ENCODE measurements at regions not wholly inside any gene's neighbourhood (a gene's known extent, or its start where the extent isn't known, plus 50 kb on each side); places are given as distances from the start of the nearest gene placed in this dataset.
A peak's percentile ranks its signal among the peaks of the same experiment; 100 is the strongest.

DNA sequence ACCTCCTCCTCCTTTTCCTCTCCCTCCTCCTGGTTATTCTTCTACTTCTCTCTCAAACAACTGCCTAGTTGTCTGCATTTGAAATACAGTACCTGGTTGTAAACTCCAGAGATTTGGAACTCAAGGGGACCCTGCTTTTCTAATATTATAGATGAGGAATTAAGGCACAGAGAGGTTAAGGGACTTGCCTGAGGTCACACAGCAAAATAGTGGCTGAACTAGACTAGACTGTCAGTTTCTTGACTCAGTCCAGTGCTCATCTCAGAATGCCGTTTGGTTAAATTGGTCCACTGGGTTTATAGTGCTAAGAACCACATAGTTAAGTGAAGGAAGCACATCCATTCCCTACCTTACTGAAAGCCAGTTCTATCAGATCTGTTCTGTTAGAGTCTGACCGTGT is 105.9 kb upstream of the VASH1 start:
- no peak for DNase-seq (ENCODE audit: low read depth)
- H3K4me3 ChIP-seq (ENCODE audit: low read depth, low read length), result no peak overlapping the region

DNA sequence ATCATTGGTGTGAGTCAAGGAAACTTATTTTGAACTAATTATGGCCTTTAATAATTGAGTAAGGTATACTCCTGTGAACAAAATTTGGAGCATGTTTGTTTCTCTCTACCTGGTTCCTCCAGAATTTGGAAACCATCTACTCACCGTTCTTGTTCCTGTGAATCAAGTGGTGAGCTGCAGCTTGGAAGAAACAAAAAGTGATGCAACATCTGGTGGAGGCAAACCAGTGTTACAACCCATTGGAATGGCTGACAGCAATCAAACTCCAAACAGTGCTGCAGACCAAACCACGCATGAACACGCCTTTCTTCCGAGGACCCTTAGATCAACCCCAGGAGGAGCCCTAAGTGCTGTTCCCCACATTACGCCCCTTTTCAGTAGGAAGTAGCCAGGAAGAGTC is 104.7 kb upstream of the VASH1 start:
- no peak for DNase-seq (ENCODE audit: low read depth)
- H3K4me3 ChIP-seq (ENCODE audit: low read depth, low read length), result no peak overlapping the region

DNA sequence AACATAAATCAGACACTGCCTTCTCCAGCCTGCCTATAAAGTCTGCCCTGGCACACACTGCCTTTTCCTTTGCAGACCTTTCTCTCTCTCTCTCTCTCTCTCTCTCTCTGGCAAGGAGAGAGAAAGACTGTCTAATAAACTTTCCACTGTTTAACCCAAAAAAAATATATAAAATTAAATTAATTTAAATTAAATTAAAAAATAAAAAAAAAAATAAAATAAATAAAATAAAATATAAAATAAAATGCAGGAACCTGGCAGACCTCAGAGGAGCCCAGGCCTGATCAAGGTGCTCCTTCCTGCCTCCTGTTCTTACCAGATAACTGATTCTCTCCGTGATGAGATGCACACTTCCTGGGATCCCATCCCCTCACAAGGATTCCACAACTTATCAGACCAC is 103.9 kb upstream of the VASH1 start:
- DNase-seq (ENCODE audit: low read depth), result no peak
- no peak overlapping the region for H3K4me3 ChIP-seq (ENCODE audit: low read depth, low read length)

DNA sequence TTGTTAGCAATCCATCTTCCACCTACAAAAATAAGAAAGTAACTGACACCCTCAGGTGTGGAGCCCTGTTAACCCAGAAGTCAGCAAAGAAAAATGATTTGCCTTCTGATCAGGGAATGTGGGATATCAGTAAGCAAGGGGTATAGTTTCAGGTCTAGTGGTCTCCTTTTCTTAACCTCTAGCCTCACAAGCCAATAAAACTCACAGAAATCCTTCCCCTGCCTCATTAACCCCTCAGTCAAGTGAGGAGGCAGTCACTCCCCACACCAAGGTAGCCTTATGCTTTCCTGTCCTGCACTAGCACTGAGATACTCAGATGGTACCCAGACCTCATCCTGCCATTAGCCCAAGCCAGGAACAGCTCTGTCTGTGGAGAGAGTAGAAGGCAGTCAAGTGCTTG is 103.4 kb upstream of the VASH1 start:
- H3K4me3 ChIP-seq (ENCODE audit: low read depth, low read length), result no peak overlapping the region
- no peak for DNase-seq (ENCODE audit: low read depth)

DNA sequence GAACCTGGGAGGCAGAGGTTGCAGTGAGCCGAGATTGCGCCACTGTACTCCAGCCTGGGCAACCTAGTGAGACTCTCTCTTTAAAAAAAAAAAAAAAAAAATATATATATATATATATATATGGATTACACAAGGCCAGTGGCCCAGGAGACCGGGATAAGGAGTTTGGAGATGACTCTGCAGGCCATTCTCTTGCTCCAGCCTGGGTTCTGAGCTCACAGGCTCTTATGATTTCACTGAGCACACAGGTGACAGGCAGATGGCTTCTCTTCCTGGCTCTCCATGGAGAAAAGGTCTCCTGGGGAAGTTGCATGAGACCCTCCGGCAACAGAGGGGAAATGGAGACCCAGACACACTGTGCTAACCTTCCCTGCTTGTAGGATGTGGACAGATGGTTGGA is 98.7 kb upstream of the VASH1 start:
- no peak for DNase-seq (ENCODE audit: low read depth)
- no peak overlapping the region for H3K4me3 ChIP-seq (ENCODE audit: low read depth, low read length)

DNA sequence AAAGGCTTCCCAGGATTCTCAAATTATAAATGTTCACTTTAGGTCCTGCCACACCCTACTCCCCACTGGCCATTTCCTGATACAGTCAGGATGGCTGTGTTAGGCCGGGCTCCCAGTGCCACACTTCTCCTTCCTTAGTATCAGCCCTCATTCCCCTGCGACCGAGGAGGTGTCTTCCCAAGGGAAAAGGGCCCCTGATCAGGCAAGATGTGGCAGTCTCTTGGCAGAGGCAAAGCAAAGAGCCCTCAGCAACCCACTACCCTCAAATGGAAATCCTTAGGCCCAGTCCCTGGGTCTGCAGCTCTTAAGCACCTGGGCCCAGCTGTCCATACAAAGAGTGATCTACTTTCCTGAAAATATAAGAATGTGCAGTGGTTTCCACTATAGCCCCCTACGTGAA is 96.5 kb upstream of the VASH1 start:
- H3K4me3 ChIP-seq (ENCODE audit: low read depth, low read length), result no peak overlapping the region
- no peak for DNase-seq (ENCODE audit: low read depth)

DNA sequence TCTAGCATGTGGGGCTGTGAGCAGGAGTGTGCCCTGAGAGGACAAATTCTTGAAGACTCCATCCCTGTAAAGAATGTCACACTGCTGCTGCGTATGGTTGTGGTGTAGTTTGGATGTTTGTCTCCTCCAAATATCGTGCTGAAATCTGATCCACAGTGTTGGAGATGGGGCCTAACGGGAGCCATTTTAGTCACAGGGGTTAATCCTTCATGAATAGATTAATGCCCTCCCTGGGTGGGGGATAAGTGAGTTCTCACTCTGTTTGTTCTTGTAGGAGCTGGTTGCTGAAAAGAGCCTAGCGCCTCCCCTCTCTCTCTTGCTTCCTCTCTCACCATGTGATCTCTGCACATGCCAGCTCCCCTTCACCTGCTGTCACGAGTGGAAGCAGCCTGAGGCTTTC is 94.5 kb upstream of the VASH1 start:
- no peak for DNase-seq (ENCODE audit: low read depth)
- H3K4me3 ChIP-seq (ENCODE audit: low read depth, low read length), result no peak overlapping the region

DNA sequence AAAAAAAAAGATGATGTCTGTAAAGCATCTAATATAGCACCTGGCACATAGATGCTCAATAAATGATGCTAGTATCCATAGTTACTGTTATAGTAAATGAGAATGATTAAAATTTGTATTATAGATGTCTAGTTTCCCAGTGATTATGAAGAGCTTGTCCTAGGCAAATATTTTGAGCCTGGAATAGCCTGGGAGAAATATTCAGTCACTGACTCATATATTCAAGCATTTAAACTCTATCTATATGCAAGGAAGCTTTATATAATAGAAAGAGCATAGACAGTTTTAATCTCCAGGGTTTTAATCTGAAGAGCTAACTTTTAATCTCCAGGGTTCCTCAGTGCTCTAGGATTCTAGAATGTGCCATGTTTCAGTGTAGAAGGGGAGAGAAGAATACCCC is 91.5 kb upstream of the VASH1 start:
- DNase-seq (ENCODE audit: low read depth), result no peak
- no peak overlapping the region for H3K4me3 ChIP-seq (ENCODE audit: low read depth, low read length)

DNA sequence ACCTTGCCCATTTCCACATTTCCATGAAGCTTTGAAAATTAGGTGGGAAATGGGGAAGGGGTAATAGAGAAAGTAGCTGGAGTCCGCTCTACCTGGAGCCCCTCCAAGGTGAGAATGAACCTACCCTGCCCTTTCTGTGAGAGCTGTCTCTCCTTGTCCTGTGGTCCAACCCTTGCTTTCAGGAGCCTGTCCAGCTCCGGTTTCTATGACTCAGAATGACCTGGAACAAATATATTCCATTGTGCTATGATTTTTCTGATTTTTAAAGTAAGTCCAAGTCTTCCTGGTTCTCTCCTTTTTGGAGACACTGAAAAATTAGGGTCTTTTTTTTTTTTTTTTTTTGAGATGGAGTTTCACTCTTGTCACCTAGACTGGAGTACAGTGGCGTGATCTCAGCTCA is 89.1 kb upstream of the VASH1 start:
- no peak overlapping the region for H3K4me3 ChIP-seq (ENCODE audit: low read depth, low read length)
- DNase-seq (ENCODE audit: low read depth), result no peak

DNA sequence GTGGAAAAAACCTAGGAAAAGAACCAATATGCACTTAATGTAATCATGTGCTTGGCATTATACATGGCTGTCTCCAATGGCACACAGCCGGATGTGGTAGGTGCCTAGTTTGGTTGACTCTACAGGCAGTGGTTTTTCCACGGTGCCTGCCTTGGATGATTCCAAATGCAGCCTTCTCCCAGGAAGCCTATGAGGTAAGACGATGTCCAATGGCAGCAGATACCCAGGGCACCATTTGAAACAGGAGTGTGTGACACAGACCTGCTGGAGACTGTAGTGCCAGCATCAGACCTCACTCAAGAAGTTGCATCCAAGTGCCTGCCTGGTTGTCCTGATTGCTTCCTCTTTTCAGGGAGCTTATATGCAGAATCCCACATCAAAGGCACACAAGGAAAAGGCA is 88.0 kb upstream of the VASH1 start:
- DNase-seq (ENCODE audit: low read depth), result no peak
- H3K4me3 ChIP-seq (ENCODE audit: low read depth, low read length), result no peak overlapping the region

DNA sequence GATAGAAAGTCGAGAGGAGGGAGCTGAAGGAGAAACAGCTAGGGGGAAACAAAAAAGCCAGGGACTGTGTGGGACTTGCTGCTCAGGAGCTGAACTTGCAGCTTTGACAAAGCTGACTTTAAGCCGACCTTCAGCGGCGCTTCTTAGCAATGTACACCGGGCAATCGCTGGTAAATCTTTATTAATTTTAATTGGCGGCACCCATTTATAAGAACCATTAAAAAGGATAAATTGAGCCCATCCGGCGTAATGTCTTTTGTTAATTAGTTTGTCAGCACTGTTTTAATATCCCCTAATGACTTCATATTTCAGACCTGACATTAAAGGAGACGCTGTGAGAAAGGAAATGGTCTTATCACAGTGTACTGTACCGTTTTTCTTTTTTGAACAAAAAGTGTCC is 86.2 kb upstream of the VASH1 start:
- DNase-seq (ENCODE audit: low read depth), result no peak
- no peak overlapping the region for H3K4me3 ChIP-seq (ENCODE audit: low read depth, low read length)

DNA sequence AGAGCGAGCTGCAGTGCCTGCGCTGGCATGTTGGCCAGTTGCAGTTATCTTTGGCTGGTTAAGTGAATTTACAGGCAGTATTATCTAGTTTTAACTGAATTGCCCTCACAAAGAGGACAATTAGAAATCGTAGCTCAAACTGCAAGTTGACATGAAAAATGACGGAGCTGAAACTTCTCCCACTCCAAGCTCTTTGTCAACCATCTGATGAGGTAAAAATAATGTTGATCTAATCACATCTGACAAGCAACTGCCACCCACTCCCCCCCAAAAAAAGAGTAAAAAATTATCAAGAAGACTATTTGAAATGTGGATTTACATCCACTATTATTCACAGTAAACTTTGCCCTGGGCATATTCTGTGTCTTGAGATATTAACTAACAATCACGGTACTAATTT is 84.7 kb upstream of the VASH1 start:
- no peak overlapping the region for H3K4me3 ChIP-seq (ENCODE audit: low read depth, low read length)

DNA sequence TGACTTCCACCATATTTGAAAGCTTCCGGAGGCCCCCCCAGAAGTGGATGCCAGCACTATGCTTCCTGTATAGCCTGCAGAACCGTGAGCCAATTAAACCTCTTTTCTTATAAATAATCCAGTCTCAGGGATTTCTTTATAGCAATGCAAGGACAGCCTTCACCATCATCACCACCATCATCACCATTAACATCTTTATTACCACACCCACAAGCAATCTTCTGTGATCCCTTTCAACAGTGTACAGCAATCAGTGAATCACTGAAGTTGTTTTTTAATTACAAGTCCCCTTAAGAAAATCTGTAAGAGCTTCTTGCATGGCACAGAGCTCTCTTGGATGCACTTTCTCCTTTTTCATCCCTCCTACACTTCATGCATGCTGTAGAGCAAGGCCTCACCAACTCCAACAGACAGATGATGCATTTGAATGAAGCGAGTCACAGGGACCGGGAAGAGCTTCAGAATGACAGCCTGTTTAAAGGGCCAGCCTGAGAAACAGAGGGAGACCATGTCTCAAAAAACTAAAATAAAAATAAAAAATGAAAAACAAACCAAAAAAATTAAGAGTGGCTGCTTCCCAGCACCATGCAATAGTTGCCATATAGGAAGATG is 83.6 kb upstream of the VASH1 start:
- no peak for DNase-seq (ENCODE audit: low read depth)
- H3K4me3 ChIP-seq (ENCODE audit: low read depth, low read length), result no peak overlapping the region

More for the DNA sequence above, 84.7 kb upstream of the VASH1 start:
- no peak for DNase-seq (ENCODE audit: low read depth)

DNA sequence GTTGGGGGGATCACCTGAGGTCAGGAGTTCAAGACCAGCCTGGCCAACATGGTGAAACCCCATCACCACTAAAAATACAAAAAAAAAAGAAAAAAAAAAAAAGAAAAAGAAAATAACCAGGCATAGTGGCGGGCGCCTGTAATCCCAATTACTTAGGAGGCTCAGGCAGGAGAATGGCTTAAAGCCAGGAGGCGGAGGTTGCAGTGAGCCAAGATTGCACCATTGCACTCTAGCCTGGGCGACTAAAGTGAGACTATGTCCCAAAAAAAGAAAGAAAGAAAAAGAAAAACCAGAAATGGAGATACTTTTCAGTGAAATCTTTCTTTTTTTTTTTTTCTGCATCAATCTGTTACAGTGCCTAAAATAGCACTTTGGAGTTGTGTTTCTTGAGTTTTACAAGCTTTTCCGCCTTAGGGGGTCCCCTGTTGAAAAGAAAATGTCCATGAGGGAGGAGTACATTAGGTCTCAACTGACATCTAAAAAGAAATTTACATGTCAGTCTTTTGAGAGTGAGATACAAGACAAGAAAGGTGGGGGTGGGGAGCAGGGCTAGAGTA is 82.9 kb upstream of the VASH1 start:
- no peak for DNase-seq (ENCODE audit: low read depth)
- no peak overlapping the region for H3K4me3 ChIP-seq (ENCODE audit: low read depth, low read length)

DNA sequence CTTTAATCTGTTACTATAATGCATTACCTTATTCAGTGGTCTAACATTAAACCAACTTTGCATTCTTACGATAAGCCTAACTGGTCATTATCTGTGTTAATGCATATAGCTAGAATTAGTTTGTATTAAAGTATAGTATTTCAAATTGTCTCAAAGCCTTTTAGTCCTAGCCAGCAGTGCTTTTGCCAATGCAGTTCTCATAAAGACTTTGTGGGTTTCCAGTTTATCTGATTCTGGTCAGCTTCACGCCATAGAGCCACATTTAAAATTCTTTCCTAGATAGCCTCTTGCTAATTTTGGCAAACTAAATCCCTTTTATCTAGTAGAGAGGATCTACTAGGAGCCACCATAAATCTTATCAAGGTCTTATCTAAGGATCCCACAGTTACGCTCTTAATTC is 78.9 kb upstream of the VASH1 start:
- no peak for DNase-seq (ENCODE audit: low read depth)

DNA sequence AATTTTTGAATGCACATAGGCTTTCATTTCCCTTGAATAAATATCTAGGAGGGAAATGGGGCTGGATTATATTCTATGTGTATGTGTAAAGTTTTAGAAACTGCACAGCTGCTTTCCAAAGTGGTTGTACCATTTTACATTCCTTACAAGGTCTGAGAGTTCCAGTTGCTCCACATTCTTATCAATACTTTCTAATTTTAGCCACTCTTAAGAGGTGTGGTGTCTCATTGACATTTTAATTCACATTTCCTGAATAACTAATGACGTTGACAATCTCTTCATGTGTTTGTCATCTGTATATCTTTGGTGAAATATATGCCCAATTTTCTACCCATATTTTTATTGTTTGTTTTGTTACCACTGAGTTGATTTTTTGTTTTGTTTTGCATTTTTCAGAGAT is 74.6 kb upstream of the VASH1 start:
- no peak for DNase-seq (ENCODE audit: low read depth)

More for the DNA sequence above, 78.9 kb upstream of the VASH1 start:
- H3K4me3 ChIP-seq (ENCODE audit: low read depth, low read length), result no peak overlapping the region

DNA sequence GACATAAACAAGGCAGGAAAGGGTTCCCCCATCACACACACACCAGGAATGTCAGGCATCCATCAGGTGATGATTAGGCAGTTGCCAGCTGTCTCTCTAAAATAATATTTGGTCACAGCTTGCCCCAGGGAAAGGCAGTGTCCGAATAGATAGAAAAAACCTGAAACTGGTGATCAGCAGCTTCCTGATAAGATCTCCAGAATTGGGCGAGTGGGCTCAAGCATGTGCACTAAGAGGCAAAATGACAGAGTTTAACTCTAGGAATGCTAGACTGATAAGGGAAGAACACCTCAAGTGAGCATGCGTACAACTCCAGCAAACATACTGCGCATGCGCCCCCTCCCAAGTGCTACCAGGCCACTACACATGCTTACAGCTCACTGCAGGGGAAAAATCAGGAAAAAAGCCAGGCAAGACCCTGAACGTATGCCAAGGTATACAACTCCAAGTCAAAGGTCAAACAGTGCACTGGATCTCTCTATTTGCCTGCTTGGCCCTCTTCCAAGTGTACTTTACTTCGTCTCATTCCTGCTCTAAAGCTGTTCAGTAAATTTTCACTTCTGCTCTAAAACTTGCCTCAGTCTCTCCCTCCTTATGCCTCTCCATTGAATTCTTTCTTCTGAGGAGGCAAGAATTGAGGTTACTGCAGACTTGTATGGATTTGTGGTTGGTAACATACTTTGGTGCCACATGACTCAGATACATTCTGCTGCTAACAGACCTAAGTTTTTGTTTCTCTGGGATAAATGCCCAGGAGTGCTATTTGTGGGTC is 73.5 kb upstream of the VASH1 start:
- peak; percentile 3 for DNase-seq (ENCODE audit: low read depth)
- H3K4me3 ChIP-seq (ENCODE audit: low read depth, low read length), result no peak overlapping the region

More for the DNA sequence above, 74.6 kb upstream of the VASH1 start:
- H3K4me3 ChIP-seq (ENCODE audit: low read depth, low read length), result no peak overlapping the region

DNA sequence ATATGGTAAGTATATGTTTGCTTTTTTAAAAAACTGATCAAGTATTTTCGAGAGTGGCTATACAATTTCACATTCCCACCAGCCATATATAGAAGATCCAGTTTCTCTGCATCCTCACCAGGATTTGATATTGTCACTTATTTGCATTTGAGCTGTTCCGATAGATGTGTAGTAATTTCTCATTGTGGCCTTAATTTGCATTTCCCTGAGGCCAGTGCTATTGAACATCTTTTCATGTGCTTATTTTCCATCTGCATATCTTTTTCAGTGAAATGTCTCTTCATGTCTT is 72.9 kb upstream of the VASH1 start:
- H3K4me3 ChIP-seq (ENCODE audit: low read depth, low read length), result no peak overlapping the region
- no peak for DNase-seq (ENCODE audit: low read depth)

DNA sequence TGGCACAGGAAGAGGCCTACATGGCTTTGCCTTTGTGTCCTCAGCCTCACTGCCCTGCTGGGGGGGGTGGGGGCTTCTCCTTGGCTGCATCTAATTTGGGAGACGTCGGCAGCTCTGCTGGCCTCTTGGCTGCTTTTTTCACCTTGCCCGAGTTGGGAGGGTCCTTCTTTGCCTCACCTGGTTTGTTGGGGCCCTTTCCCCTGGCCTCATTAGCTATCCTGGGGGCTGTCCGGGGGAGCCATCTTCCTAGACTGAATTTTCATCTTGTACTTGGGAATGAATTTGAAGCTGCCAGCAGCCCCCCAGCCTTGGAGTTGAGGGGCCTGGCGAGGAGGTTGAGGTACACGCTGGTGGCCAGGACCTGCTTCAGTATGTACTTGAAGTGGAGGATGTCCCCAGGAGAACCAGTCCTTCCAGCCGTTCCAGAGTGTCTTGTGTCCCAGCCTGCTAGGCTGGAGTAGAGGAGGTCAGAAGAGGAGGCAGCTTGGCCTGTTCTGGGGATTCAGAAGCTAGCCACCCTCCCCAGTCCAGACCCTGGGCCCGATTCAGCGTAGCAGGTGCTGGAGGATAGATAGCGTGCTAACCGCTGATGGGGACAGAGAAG is 70.7 kb upstream of the VASH1 start:
- no peak for DNase-seq (ENCODE audit: low read depth)
- H3K4me3 ChIP-seq (ENCODE audit: low read depth, low read length), result no peak overlapping the region

DNA sequence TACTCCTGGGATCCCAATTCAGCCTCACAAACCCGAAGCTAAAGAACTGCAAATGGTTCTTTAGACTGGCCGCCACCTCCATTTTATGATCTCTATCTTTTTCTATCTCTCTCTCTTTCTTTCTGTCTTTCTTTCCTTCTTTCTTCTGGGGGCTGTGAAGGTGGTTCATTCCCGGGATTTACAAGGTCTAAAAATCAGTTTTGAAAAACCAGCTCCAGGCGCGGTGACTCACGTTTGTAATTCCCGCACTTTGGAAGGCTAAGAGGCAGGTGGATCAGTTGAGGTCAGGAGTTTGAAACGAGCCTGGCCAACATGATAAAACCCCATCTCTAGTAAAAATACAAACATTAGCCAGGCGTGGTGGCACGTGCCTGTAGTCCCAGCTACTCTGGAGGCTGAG is 67.2 kb upstream of the VASH1 start:
- no peak overlapping the region for H3K4me3 ChIP-seq (ENCODE audit: low read depth, low read length)
- DNase-seq (ENCODE audit: low read depth), result no peak
